ENCODE measurements at regions not wholly inside any gene's neighbourhood (a gene's known extent, or its start where the extent isn't known, plus 50 kb on each side); places are given as distances from the start of the nearest gene placed in this dataset.

GRCh38 chr11:98734686-98735085, 286.1 kb upstream of the CNTN5 start:
- TF ChIP-seq CTCF (optimal IDR thresholded peaks at IDR 0.05 in 1 of 3, IDR thresholded peaks at IDR 0.05 in 1 of 3, conservative IDR thresholded peaks at IDR 0.05 in 1 of 3; ENCODE audit: extremely low read depth in 1 of 3, insufficient read depth in 2 of 3, low read length in 3 of 3) = no peak
- TF ChIP-seq EZH2 (IDR thresholded peaks at IDR 0.05; ENCODE audit: low read length) = no peak
